ENCODE measurements at regions not wholly inside any gene's neighbourhood (a gene's known extent, or its start where the extent isn't known, plus 50 kb on each side); places are given as distances from the start of the nearest gene placed in this dataset.
"Not testable (repeated sequence)": the region's sequence is repeated elsewhere in the genome, so short reads cannot be mapped to it uniquely, and the experiment has no call there.

- DNase-seq (ENCODE audit: low spot score), result no peak
- no peak for ATAC-seq (ENCODE audit: low FRiP score)
- TF ChIP-seq, protein P1, sequence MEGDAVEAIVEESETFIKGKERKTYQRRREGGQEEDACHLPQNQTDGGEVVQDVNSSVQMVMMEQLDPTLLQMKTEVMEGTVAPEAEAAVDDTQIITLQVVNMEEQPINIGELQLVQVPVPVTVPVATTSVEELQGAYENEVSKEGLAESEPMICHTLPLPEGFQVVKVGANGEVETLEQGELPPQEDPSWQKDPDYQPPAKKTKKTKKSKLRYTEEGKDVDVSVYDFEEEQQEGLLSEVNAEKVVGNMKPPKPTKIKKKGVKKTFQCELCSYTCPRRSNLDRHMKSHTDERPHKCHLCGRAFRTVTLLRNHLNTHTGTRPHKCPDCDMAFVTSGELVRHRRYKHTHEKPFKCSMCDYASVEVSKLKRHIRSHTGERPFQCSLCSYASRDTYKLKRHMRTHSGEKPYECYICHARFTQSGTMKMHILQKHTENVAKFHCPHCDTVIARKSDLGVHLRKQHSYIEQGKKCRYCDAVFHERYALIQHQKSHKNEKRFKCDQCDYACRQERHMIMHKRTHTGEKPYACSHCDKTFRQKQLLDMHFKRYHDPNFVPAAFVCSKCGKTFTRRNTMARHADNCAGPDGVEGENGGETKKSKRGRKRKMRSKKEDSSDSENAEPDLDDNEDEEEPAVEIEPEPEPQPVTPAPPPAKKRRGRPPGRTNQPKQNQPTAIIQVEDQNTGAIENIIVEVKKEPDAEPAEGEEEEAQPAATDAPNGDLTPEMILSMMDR (IDR thresholded peaks at IDR 0.05), result no peak
Measured at GRCh38 chr17:54172096-54172984, 349.6 kb downstream of the KIF2B start.

DNA sequence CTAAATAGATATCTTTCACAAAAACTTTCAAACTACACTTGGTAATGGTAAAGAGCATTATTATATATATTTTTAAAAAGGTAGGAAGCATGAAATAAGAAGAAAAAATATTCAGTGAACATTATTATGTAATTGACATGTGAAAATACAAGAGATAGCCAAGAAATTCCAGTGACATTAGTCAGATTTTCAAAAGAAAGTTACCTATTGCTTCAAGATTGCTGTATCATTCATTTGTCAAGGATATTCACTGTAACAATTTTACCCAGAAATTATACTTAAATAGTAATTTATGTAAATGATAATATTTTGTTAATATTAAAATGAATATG, 350.2 kb downstream of the KIF2B start:
- DNase-seq (ENCODE audit: low spot score) (no peak), ATAC-seq (ENCODE audit: low FRiP score) (no peak)
- TF ChIP-seq, protein P1 (IDR thresholded peaks at IDR 0.05), result no peak

DNA sequence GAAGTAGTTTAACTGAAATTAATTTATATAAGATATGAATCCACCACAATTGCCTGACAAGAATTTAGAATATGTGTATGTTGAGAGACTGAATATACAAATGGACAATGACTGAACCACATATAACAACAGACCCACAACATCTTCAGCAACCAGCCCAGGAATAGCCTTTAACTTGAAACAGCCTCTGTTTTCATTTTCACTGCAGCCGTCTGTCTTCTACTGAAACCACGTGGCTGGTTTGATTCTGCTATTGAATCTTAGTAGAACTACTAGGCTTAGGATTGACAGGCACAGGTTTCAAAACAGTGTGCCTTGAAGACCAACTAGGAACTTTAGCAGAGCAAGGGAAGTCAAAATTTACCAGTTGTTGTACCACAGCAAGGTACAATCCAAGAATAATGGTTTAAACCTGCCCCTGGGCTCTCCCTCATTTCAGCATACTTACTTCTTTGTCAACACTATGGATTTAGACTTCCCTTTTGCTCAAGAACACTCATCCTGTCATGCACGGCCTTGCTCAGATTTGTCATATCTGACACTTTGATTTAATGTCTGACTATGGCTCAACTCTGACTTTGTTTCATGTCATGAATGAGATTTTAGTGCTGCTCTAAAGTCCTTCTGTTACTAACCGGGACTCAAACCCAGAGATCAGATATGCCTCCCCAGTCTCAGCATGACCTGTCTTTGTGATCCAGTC, 355.0 kb downstream of the KIF2B start:
- ATAC-seq (ENCODE audit: low FRiP score) (no peak), DNase-seq (ENCODE audit: low spot score) (no peak)
- TF ChIP-seq, protein P1 (IDR thresholded peaks at IDR 0.05), result no peak

DNA sequence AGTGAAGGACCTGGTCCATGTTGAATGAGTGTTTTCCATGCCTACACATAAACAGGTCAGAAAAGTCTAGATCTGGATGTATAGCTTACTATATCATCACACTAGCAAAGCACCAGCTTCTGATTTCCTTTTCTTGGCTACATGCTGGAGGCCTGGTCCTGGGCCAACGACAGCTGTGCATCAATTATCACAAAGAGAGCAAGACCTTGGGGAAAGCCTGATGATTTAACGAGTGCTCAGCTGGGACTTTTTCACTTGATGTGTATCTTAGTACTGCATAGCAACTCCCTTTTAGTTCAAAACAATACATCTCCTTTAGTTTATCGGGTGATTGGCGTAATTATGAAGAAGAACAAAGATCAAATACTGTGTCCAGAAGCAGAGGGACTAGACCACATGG, 358.2 kb downstream of the KIF2B start:
- TF ChIP-seq, protein P1 (IDR thresholded peaks at IDR 0.05), result no peak
- DNase-seq (ENCODE audit: low spot score) (no peak), ATAC-seq (ENCODE audit: low FRiP score) (no peak)

DNA sequence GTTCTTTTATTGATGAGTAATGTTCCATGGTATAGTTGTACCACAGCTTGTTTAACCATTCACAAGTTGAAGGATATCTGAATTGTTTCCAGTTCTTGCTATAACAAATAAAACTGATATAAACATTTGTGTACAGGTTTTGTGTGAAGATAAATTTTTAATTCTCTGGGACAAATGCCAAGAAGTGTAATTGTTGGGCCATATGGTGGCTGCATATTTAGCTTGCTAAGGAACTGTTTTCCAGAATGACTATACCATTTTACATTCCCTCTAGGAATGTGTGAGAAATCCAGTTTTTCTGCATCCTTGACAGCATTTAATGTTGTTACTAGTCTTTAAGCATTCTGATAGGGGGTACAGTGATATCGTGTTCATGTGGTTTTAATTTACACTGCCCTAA, 368.5 kb downstream of the KIF2B start:
- DNase-seq (ENCODE audit: low spot score), result no peak
- TF ChIP-seq, protein P1 (IDR thresholded peaks at IDR 0.05), result no peak
- ATAC-seq (ENCODE audit: low FRiP score), result no peak

DNA sequence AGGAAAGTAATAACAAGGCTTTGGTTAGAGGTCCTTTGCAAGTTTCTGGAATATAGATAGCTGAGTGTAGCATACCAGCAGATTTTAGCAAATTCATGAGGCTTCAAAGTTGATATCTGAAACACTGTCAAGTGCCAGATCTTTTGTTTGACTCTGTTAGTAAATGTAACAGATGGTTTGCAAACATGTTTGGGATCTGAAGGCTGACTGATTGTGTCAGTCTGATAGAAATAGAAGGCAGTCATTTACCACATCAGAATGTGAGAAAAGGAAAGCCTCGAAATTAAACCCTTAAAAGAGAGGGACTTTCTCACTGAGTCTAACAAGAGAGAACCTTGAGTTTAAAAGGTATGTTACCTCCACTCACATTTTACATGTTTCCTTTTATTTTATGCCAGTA, 371.5 kb downstream of the KIF2B start:
- TF ChIP-seq, protein P1 (IDR thresholded peaks at IDR 0.05), result no peak
- DNase-seq (ENCODE audit: low spot score) (no peak), ATAC-seq (ENCODE audit: low FRiP score) (no peak)

- no peak for ATAC-seq (ENCODE audit: low FRiP score)
- TF ChIP-seq, protein P1 (IDR thresholded peaks at IDR 0.05), result no peak
- no peak for DNase-seq (ENCODE audit: low spot score)
Measured at GRCh38 chr17:54196751-54197150, 374.0 kb downstream of the KIF2B start.

GRCh38 chr17:54201380-54201779, 378.7 kb downstream of the KIF2B start:
- DNase-seq (ENCODE audit: low spot score); ATAC-seq (ENCODE audit: low FRiP score): not testable (repeated sequence)

Measured in omental fat pad (tissue), 3 donors.